ENCODE measurements at regions not wholly inside any gene's neighbourhood (a gene's known extent, or its start where the extent isn't known, plus 50 kb on each side); places are given as distances from the start of the nearest gene placed in this dataset.
"Not testable (repeated sequence)": the region's sequence is repeated elsewhere in the genome, so short reads cannot be mapped to it uniquely, and the experiment has no call there.

GRCh38 chr2:107746552-107747198 lies 80.0 kb upstream of the RGPD4 start:
- TF ChIP-seq CTCF, POLR2A (IDR thresholded peaks at IDR 0.05): not testable (repeated sequence)
